Panc1 (cell line): ENCODE measurements at regions not wholly inside any gene's neighbourhood (a gene's known extent, or its start where the extent isn't known, plus 50 kb on each side); places are given as distances from the start of the nearest gene placed in this dataset.

Experiments
- ATAC-seq: fragments of 200-7000 bp; cut with Tn5 transposase; 2 replicates; pipeline ENCODE4 v1.9.1; 2020; ENCODE audit warnings: mild to moderate bottlenecking, moderate library complexity
- BruUV-seq: library from RNA; stranded (reverse); fragments of 400-500 nt; replicated peaks from 2 replicates; lab custom pipeline; 2021; lab: Mats Ljungman, UMichigan
- CTCF ChIA-PET: fragments of 300-600 bp; sonication (Branson Sonifier 250); formaldehyde crosslinking; loops from one replicate; lab custom pipeline; 2022; ENCODE audit warnings: antibody characterized with exemption; lab: Charles Lee
- POLR2A ChIA-PET: fragments of 300-600 bp; sonication (Branson Sonifier 250); formaldehyde crosslinking; loops from one replicate; lab custom pipeline; 2022; ENCODE audit warnings: antibody characterized with exemption; lab: Charles Lee
- DNase-seq: peaks from one replicate; pipeline ENCODE4 v3.0.0-alpha.2; 2010; ENCODE audit warnings: low read depth, low spot score
- H3K27ac ChIP-seq: 2 replicates; pipeline ENCODE4 v1.5.1; 2011; ENCODE audit warnings: mild to moderate bottlenecking, low read length, inconsistent platforms
- H3K27me3 ChIP-seq: fragments of 200-500 bp; sonication (Bioruptor generic); 2 replicates; pipeline ENCODE4 v1.6.0; 2014; ENCODE audit warnings: low read length, inconsistent platforms; ENCODE audit not compliant: control insufficient read depth, insufficient read depth
- H3K36me3 ChIP-seq: fragments of 200-500 bp; sonication (Bioruptor generic); 2 replicates; pipeline ENCODE4 v1.5.1; 2014; ENCODE audit warnings: inconsistent platforms, mild to moderate bottlenecking, low read length, moderate library complexity; ENCODE audit not compliant: control insufficient read depth, insufficient read depth
- H3K4me1 ChIP-seq: 2 replicates; pipeline ENCODE4 v1.5.1; 2011; ENCODE audit warnings: inconsistent platforms, mild to moderate bottlenecking, low read length, moderate library complexity; ENCODE audit not compliant: control insufficient read depth, insufficient read depth
- H3K4me3 ChIP-seq, 2 experiments: 2 replicates each; pipeline ENCODE4 v1.5.1; 2011 to 2012; ENCODE audit warnings: low read depth in 2 of 2, low read length in 2 of 2, mild to moderate bottlenecking in 2 of 2, inconsistent platforms in 1 of 2, moderate library complexity in 1 of 2
- H3K9me3 ChIP-seq: fragments of 200-500 bp; sonication (Bioruptor generic); 2 replicates; pipeline ENCODE4 v1.5.1; 2014; ENCODE audit warnings: low read depth, mild to moderate bottlenecking, inconsistent platforms, low read length, moderate library complexity; ENCODE audit not compliant: control insufficient read depth, insufficient read depth
- CTCF ChIP-seq: fragments of 450-650 bp; IDR thresholded peaks from 2 replicates; pipeline ENCODE4 v1.5.1; 2017; ENCODE audit warnings: mild to moderate bottlenecking
- POLR2AphosphoS5 ChIP-seq: IDR thresholded peaks from 2 replicates; pipeline ENCODE4 v1.6.1; 2012; ENCODE audit warnings: mild to moderate bottlenecking, low read depth, low read length, moderate library complexity
- REST ChIP-seq, 2 experiments: IDR thresholded peaks; 2 replicates each; pipeline ENCODE4 v1.6.1; 2011 to 2012; ENCODE audit warnings: low read depth in 2 of 2, control low read depth in 1 of 2, low read length in 1 of 2, mild to moderate bottlenecking in 1 of 2, moderate library complexity in 1 of 2; ENCODE audit not compliant: insufficient read depth in 1 of 2
- SIN3A ChIP-seq: IDR thresholded peaks from 2 replicates; pipeline ENCODE4 v1.6.1; 2012; ENCODE audit warnings: low read depth, mild to moderate bottlenecking, low read length, moderate library complexity, borderline replicate concordance; ENCODE audit not compliant: insufficient read depth
- TCF7L2 ChIP-seq: IDR thresholded peaks from 2 replicates; pipeline ENCODE4 v1.6.1; 2011; ENCODE audit warnings: mild to moderate bottlenecking, low read depth, low read length, inconsistent platforms
- in situ Hi-C: cut with HindIII; loops from 2 replicates; pipeline ENCODE4 v1.10.0; 2016; ENCODE audit warnings: low sequenced_read_pairs, low pct_unique_long_range_greater_than_20kb
- intact Hi-C: fragments of 100-400 bp; cut with micrococcal nuclease; formaldehyde crosslinking; loops from one replicate; pipeline ENCODE4 v1.10.0; 2022; ENCODE audit not compliant: unreplicated experiment

DNA sequence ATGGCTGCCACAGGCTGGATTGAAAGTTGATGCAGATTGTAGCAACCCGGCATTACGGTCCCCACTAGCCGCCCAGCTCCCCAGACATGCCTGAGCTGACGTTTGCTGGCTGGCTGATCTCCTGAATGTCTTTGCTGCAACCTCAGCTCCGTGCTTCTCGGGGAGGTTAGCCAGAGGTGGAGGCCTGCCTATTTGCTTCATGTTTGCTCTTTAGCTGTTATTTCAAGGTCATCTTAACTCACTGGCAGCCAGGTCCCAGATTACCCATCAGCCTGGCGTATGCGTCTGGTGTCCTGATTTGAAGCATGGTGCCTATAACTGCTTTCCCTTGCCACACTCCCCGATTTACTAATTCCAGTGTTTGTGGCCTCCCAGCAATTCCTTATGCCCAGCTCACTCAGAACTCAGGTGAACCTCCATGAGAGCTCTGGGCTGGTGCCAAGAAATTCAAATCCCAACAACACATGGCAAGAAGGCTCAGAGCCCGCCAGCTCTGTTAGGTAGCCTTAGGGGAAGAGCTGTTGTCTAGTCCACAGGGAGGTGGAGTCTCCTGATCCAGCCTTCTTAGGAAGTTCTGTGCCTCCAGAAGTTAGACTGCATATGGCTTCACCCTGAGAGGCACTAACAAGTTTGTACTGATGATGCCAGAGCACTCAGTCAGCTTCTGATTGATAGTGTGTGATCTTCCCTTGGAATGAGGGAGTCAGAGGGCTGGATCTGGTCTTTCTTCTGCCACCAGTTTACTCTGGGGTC is 69.7 kb upstream of the EXOC4 start:
- Histone ChIP-seq H3K9me3 (no peaks in the 10 kb centered on the region), H3K36me3 (no peaks in the 10 kb centered on the region), H3K4me3 (no peak overlapping the region), H3K27ac (no peak overlapping the region), H3K4me1 (no peaks in the 10 kb centered on the region; the same call in 1 of the 2 replicates), H3K27me3 (no peaks in the 10 kb centered on the region)
- in situ Hi-C loops: no loop called here
- ATAC-seq (no peak), DNase-seq (no peak)
- BruUV-seq: no TSS peak
- intact Hi-C loops: no loop called here
- CTCF ChIA-PET: no interaction called here
- no peak for TF ChIP-seq CTCF
- no peak for TF ChIP-seq TCF7L2
- no peak for TF ChIP-seq POLR2AphosphoS5
- TF ChIP-seq SIN3A: no peak
- TF ChIP-seq REST (IDR thresholded peaks at IDR 0.05; ENCODE audit: insufficient read depth in 1 of 2, low read depth in 2 of 2, low read length in 1 of 2): no peak
- POLR2A ChIA-PET: no interaction called here

DNA sequence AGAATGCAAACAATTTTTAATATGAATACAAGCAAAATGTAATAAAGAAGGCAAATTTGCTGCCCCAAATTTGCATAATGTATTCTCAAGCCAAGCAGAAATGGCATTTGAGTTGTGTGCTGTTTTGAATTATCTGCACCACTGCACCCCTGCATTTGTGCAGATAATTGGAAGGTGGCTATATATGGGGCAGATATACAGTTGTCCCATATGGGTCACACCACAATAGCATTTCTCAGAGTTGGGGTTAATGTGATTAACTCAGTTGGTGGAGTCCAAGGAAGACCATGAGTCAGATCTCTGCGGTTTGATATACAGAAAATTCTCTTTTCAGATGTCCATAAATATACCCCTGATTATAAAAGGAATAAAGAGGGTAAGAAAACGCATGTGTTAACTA is 68.9 kb upstream of the EXOC4 start:
- TF ChIP-seq SIN3A (no peak), POLR2AphosphoS5 (no peak), TCF7L2 (no peak), CTCF (no peak), REST (IDR thresholded peaks at IDR 0.05; ENCODE audit: insufficient read depth in 1 of 2, low read depth in 2 of 2, low read length in 1 of 2) (no peak)
- CTCF ChIA-PET: no interaction called here
- POLR2A ChIA-PET: no interaction called here
- H3K9me3 ChIP-seq: no peaks in the 10 kb centered on the region
- H3K27me3 ChIP-seq: no peaks in the 10 kb centered on the region
- no peaks in the 10 kb centered on the region for H3K36me3 ChIP-seq
- H3K27ac ChIP-seq: no peak overlapping the region
- no TSS peak for BruUV-seq
- no peak for DNase-seq
- intact Hi-C loops (no loop called here), in situ Hi-C loops (no loop called here)
- no peak for ATAC-seq
- no peaks in the 10 kb centered on the region; the same call in 1 of the 2 replicates for H3K4me1 ChIP-seq
- no peak overlapping the region for H3K4me3 ChIP-seq
